ENCODE measurements at regions not wholly inside any gene's neighbourhood (a gene's known extent, or its start where the extent isn't known, plus 50 kb on each side); places are given as distances from the start of the nearest gene placed in this dataset.

- TF ChIP-seq CTCF (IDR thresholded peaks at IDR 0.05): no peak
- no peak for TF ChIP-seq POLR2AphosphoS5 (IDR thresholded peaks at IDR 0.05)
- no peak for TF ChIP-seq POLR2A (IDR thresholded peaks at IDR 0.05)
- no peak for TF ChIP-seq EP300 (IDR thresholded peaks at IDR 0.05)
Measured at GRCh38 chr5:123751670-123752069, 239.7 kb downstream of the CSNK1G3 start.
